HCT116 (cell line): ENCODE measurements at regions not wholly inside any gene's neighbourhood (a gene's known extent, or its start where the extent isn't known, plus 50 kb on each side); places are given as distances from the start of the nearest gene placed in this dataset.

Experiments used
- ATAC-seq: fragments of 200-7000 bp; cut with Tn5 transposase; 2 replicates; pipeline ENCODE4 v1.9.1; 2020; ENCODE audit warnings: mild to moderate bottlenecking, moderate library complexity
- BruUV-seq: library from RNA; stranded (reverse); fragments of 400-500 nt; replicated peaks from 2 replicates; lab custom pipeline; 2021; lab: Mats Ljungman, UMichigan
- CTCF ChIA-PET: fragments of 300-600 bp; sonication (Branson Sonifier 250); formaldehyde crosslinking; loops from one replicate; lab custom pipeline; 2021; ENCODE audit warnings: antibody characterized with exemption; lab: Charles Lee
- POLR2A ChIA-PET: fragments of 300-600, 350-600 bp; sonication (Branson Sonifier 250); formaldehyde crosslinking; loops from one replicate; lab custom pipeline; 2021; ENCODE audit warnings: antibody characterized with exemption; lab: Charles Lee
- RAD21 ChIA-PET, 2 experiments: fragments of 300-600 bp; sonication (Branson Sonifier 250); formaldehyde crosslinking; loops; one replicate each; lab custom pipeline; 2023; ENCODE audit warnings: low total read pairs in 2 of 2; ENCODE audit not compliant: uncharacterized antibody in 2 of 2, unreplicated experiment in 2 of 2, low non-redundant PET in 1 of 2; lab: Charles Lee
- DNase-seq: peaks from one replicate; pipeline ENCODE4 v3.0.0-alpha.2; 2010; ENCODE audit warnings: low read depth, low spot score
- H2AFZ ChIP-seq: fragments of 200-600 bp; shearing (Covaris generic), sonication (generic); 2 replicates; pipeline ENCODE4 v1.6.1; 2017; ENCODE audit warnings: low read depth, mixed run types, mixed read lengths, antibody characterized with exemption, low read length; ENCODE audit not compliant: poor library complexity, severe bottlenecking
- H3K27ac ChIP-seq: 2 replicates; pipeline ENCODE4 v1.5.1; 2012; ENCODE audit warnings: low read depth, low read length
- H3K27me3 ChIP-seq: fragments of 200-600 bp; sonication (generic); 2 replicates; pipeline ENCODE4 v1.6.1; 2016; ENCODE audit warnings: mixed run types, low read length, mixed read lengths; ENCODE audit not compliant: insufficient read depth
- H3K36me3 ChIP-seq, 2 experiments: fragments of 200-500 bp in 1 of 2; fragments of 200-600 bp in 1 of 2; sonication (Bioruptor generic) in 1 of 2; sonication (generic) in 1 of 2; 2 replicates each; pipeline versions ENCODE4 v1.5.1 to v1.6.1; 2014 to 2016; ENCODE audit warnings: low read length in 2 of 2, inconsistent platforms in 1 of 2, mixed read lengths in 1 of 2, mixed run types in 1 of 2; ENCODE audit not compliant: insufficient read depth in 2 of 2, control insufficient read depth in 1 of 2
- H3K4me1 ChIP-seq, 2 experiments: fragments of 200-600 bp in 1 of 2; sonication (generic) in 1 of 2; 2 replicates each; pipeline versions ENCODE4 v1.5.1 to v1.6.1; 2012 to 2017; ENCODE audit warnings: low read length in 2 of 2, inconsistent platforms in 1 of 2, mild to moderate bottlenecking in 1 of 2, mixed read lengths in 1 of 2, mixed run types in 1 of 2, moderate library complexity in 1 of 2; ENCODE audit not compliant: insufficient read depth in 2 of 2, control insufficient read depth in 1 of 2
- H3K4me2 ChIP-seq: fragments of 200-600 bp; sonication (generic); 2 replicates; pipeline ENCODE4 v1.6.1; 2017; ENCODE audit warnings: mixed run types, low read length, mixed read lengths
- H3K4me3 ChIP-seq, 2 experiments: fragments of 200-600 bp in 1 of 2; sonication (generic) in 1 of 2; replicated peaks in 1 of 2; 2 replicates each; pipeline ENCODE4 v1.5.1; 2011 to 2016; ENCODE audit warnings: low read length in 2 of 2, control low read depth in 1 of 2, low read depth in 1 of 2, mild to moderate bottlenecking in 1 of 2, mixed read lengths in 1 of 2, mixed run types in 1 of 2
- H3K79me2 ChIP-seq: fragments of 200-600 bp; sonication (generic); 2 replicates; pipeline ENCODE4 v1.6.1; 2017; ENCODE audit warnings: mild to moderate bottlenecking, mixed run types, low read length, moderate library complexity, mixed read lengths; ENCODE audit not compliant: insufficient read depth
- H3K9ac ChIP-seq: fragments of 200-600 bp; sonication (generic); 2 replicates; pipeline ENCODE4 v1.6.1; 2016; ENCODE audit warnings: low read length, mixed read lengths
- H3K9me2 ChIP-seq: fragments of 200-600 bp; sonication (generic), shearing (Covaris generic); 2 replicates; pipeline ENCODE4 v1.6.1; 2017; ENCODE audit warnings: mixed run types, mild to moderate bottlenecking, moderate library complexity; ENCODE audit not compliant: insufficient read depth
- H3K9me3 ChIP-seq, 2 experiments: fragments of 200-500 bp in 1 of 2; fragments of 200-600 bp in 1 of 2; sonication (Bioruptor generic) in 1 of 2; sonication (generic) in 1 of 2; 2 replicates each; pipeline ENCODE4 v1.6.1; 2014 to 2017; ENCODE audit warnings: low read length in 2 of 2, mixed read lengths in 2 of 2, inconsistent platforms in 1 of 2, low read depth in 1 of 2, mild to moderate bottlenecking in 1 of 2, mixed run types in 1 of 2, moderate library complexity in 1 of 2; ENCODE audit not compliant: control insufficient read depth in 1 of 2, insufficient read depth in 1 of 2
- H4K20me1 ChIP-seq: fragments of 200-600 bp; sonication (generic), shearing (Covaris generic); 2 replicates; pipeline ENCODE4 v1.6.1; 2017; ENCODE audit warnings: mixed run types, mild to moderate bottlenecking, moderate library complexity; ENCODE audit not compliant: insufficient read depth
- ATF3 ChIP-seq: IDR thresholded peaks from 2 replicates; pipeline ENCODE4 v1.6.1; 2012
- CBX3 ChIP-seq: IDR thresholded peaks from 2 replicates; pipeline ENCODE4 v1.6.1; 2012; ENCODE audit warnings: low read depth
- CEBPB ChIP-seq: IDR thresholded peaks from 2 replicates; pipeline ENCODE4 v1.6.1; 2012; ENCODE audit warnings: low read depth
- CTCF ChIP-seq, 3 experiments: fragments of 200-600 bp in 1 of 3; sonication (generic) in 1 of 3; IDR thresholded peaks in 2 of 3; conservative IDR thresholded peaks in 1 of 3; 2 replicates each; pipeline ENCODE4 v1.5.1; 2012 to 2017; ENCODE audit warnings: low read depth in 2 of 3, low read length in 2 of 3, antibody characterized with exemption in 1 of 3, borderline replicate concordance in 1 of 3, control low read depth in 1 of 3, mild to moderate bottlenecking in 1 of 3, mixed read lengths in 1 of 3, mixed run types in 1 of 3, moderate library complexity in 1 of 3; ENCODE audit not compliant: insufficient read depth in 1 of 3
- EGR1 ChIP-seq: IDR thresholded peaks from 2 replicates; pipeline ENCODE4 v1.6.1; 2012; ENCODE audit warnings: low read depth
- EZH2 ChIP-seq: fragments of 200-600 bp; sonication (generic); IDR thresholded peaks from 2 replicates; pipeline ENCODE4 v1.6.1; 2017; ENCODE audit warnings: antibody characterized with exemption, mixed run types
- EZH2phosphoT487 ChIP-seq: fragments of 200-600 bp; IDR thresholded peaks from 2 replicates; pipeline ENCODE4 v1.6.1; 2018; ENCODE audit warnings: antibody characterized with exemption, borderline replicate concordance
- FOSL1 ChIP-seq: IDR thresholded peaks from 2 replicates; pipeline ENCODE4 v1.6.1; 2012; ENCODE audit warnings: low read depth
- JUND ChIP-seq: IDR thresholded peaks from 2 replicates; pipeline ENCODE4 v1.6.1; 2012
- POLR2AphosphoS5 ChIP-seq: IDR thresholded peaks from 2 replicates; pipeline ENCODE4 v1.6.1; 2011; ENCODE audit warnings: mild to moderate bottlenecking, low read depth, low read length, moderate library complexity
- REST ChIP-seq: IDR thresholded peaks from 2 replicates; pipeline ENCODE4 v1.6.1; 2012; ENCODE audit warnings: low read depth
- SIN3A ChIP-seq: IDR thresholded peaks from 2 replicates; pipeline ENCODE4 v1.6.1; 2012; ENCODE audit warnings: low read depth
- SP1 ChIP-seq: IDR thresholded peaks from 2 replicates; pipeline ENCODE4 v1.6.1; 2012; ENCODE audit warnings: low read depth
- SRF ChIP-seq: IDR thresholded peaks from 2 replicates; pipeline ENCODE4 v1.6.1; 2012; ENCODE audit warnings: low read depth
- TCF7L2 ChIP-seq: IDR thresholded peaks from 2 replicates; pipeline ENCODE4 v1.7.0; 2011; ENCODE audit warnings: borderline replicate concordance, inconsistent platforms; ENCODE audit not compliant: insufficient read depth, insufficient read length; ENCODE audit errors: extremely low read depth
- YY1 ChIP-seq: IDR thresholded peaks from 2 replicates; pipeline ENCODE4 v1.6.1; 2011; ENCODE audit warnings: low read length, low read depth, moderate library complexity, mild to moderate bottlenecking; ENCODE audit not compliant: insufficient replicate concordance; ENCODE audit errors: extremely low read depth
- ZBTB33 ChIP-seq: IDR thresholded peaks from 2 replicates; pipeline ENCODE4 v1.6.1; 2011; ENCODE audit warnings: mild to moderate bottlenecking, low read length, moderate library complexity; ENCODE audit not compliant: insufficient replicate concordance; ENCODE audit errors: extremely low read depth
- ZFX ChIP-seq: fragments of 450-650 bp; IDR thresholded peaks from 2 replicates; pipeline ENCODE4 v1.6.1; 2017
- ZNF274 ChIP-seq: fragments of 200-500 bp; sonication (Bioruptor generic); IDR thresholded peaks from 2 replicates; pipeline ENCODE4 v1.6.1; 2014; ENCODE audit warnings: mild to moderate bottlenecking, low read depth, low read length, inconsistent platforms
- intact Hi-C: fragments of 100-400 bp; cut with micrococcal nuclease; formaldehyde crosslinking; loops from 2 replicates; pipeline ENCODE4 v1.10.0; 2022

GRCh38 chr15:95681836-95682544 lies 648.5 kb upstream of the NR2F2 start:
- H3K4me2 ChIP-seq: no peak overlapping the region
- no peak overlapping the region for H3K27ac ChIP-seq
- ChIA-PET POLR2A (no interaction called here), RAD21 (no interaction called here), CTCF (no interaction called here)
- intact Hi-C loops: no loop called here
- no peaks in the 10 kb centered on the region for H3K27me3 ChIP-seq
- BruUV-seq: no TSS peak
- no peak overlapping the region for H3K9ac ChIP-seq
- H3K79me2 ChIP-seq: no peaks in the 10 kb centered on the region
- DNase-seq (no peak), ATAC-seq (no peak)
- no peak overlapping the region for H2AFZ ChIP-seq
- H3K9me2 ChIP-seq: no peaks in the 10 kb centered on the region
- no peaks in the 10 kb centered on the region for H3K36me3 ChIP-seq
- no peaks in the 10 kb centered on the region for H4K20me1 ChIP-seq
- H3K4me3 ChIP-seq: no peak overlapping the region
- no peaks in the 10 kb centered on the region for H3K9me3 ChIP-seq
- peaks cover 0 to 14% of the 10 kb centered on the region in 2 experiments; a peak in 2 of 4 replicates for H3K4me1 ChIP-seq
- TF ChIP-seq EGR1 (no peak), JUND (no peak), ATF3 (no peak), FOSL1 (no peak), CEBPB (no peak), SIN3A (no peak), ZBTB33 (no peak), CBX3 (no peak), CTCF (IDR thresholded peaks at IDR 0.05 in 2 of 3, conservative IDR thresholded peaks at IDR 0.05 in 1 of 3; ENCODE audit: borderline replicate concordance in 1 of 3, insufficient read depth in 1 of 3, low read depth in 2 of 3, low read length in 2 of 3) (no peak), SP1 (no peak), TCF7L2 (no peak), EZH2phosphoT487 (no peak), ZFX (no peak), POLR2AphosphoS5 (no peak), SRF (no peak), REST (no peak), ZNF274 (no peak), YY1 (no peak), EZH2 (no peak)
